ENCODE measurements at regions not wholly inside any gene's neighbourhood (a gene's known extent, or its start where the extent isn't known, plus 50 kb on each side); places are given as distances from the start of the nearest gene placed in this dataset.
"Not testable (repeated sequence)": the region's sequence is repeated elsewhere in the genome, so short reads cannot be mapped to it uniquely, and the experiment has no call there.

DNA sequence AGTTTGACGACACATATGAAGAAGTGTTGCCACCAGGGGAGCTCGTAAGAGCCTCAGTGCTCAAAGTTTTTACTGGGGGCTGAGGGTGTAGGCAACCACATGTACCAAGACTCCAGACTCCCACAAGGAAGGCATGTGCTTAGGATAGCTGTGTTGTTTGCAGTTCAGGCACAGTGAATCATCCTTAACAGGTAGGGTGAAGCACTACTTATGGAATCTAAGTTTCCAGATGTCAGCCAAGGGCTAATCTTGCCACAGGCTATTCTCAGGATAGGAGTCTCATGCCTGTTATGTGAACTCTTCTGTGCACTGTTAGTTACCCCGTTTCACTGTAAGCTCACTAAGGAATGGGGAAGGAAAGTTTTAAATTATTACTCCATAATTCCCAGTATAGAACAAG lies 202.6 kb downstream of the TMA16 start:
- Histone ChIP-seq H3K36me3 (ENCODE audit: control insufficient read depth in 4 of 4, insufficient read depth in 3 of 4, low read depth in 1 of 4, low read length in 3 of 4) (no peaks in the 10 kb centered on the region), H3K9ac (ENCODE audit: low read depth in 1 of 2, low read length in 2 of 2) (no peak overlapping the region), H3K4me3 (ENCODE audit: low read depth in 1 of 3, low read length in 3 of 3) (no peak overlapping the region), H3K4me1 (ENCODE audit: control insufficient read depth in 4 of 4, insufficient read depth in 4 of 4, low read length in 3 of 4) (no peaks in the 10 kb centered on the region), H3K27ac (ENCODE audit: low read depth in 1 of 2, low read length in 2 of 2) (no peak overlapping the region), H3K27me3 (ENCODE audit: control insufficient read depth in 4 of 4, insufficient read depth in 4 of 4, low read length in 3 of 4) (no peaks in the 10 kb centered on the region), H3K9me3 (ENCODE audit: control insufficient read depth in 4 of 4, low read length in 3 of 4) (no peaks in the 10 kb centered on the region)
- 57% methylated on average over 3 of the region's 3 CpGs for WGBS
- TF ChIP-seq NR2F2 (IDR thresholded peaks at IDR 0.05) (no peak), JUND (IDR thresholded peaks at IDR 0.05) (no peak), FOXA1 (IDR thresholded peaks at IDR 0.05) (no peak), FOXA2 (IDR thresholded peaks at IDR 0.05) (no peak), HNF4A (conservative IDR thresholded peaks at IDR 0.05) (no peak), YY1 (IDR thresholded peaks at IDR 0.05) (no peak)
- TF ChIP-seq, protein P1, sequence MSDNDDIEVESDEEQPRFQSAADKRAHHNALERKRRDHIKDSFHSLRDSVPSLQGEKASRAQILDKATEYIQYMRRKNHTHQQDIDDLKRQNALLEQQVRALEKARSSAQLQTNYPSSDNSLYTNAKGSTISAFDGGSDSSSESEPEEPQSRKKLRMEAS (IDR thresholded peaks at IDR 0.05): no peak
- TF ChIP-seq, protein P2, sequence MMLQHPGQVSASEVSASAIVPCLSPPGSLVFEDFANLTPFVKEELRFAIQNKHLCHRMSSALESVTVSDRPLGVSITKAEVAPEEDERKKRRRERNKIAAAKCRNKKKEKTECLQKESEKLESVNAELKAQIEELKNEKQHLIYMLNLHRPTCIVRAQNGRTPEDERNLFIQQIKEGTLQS (IDR thresholded peaks at IDR 0.05): no peak
- DNase-seq (ENCODE audit: low spot score): no peak

DNA sequence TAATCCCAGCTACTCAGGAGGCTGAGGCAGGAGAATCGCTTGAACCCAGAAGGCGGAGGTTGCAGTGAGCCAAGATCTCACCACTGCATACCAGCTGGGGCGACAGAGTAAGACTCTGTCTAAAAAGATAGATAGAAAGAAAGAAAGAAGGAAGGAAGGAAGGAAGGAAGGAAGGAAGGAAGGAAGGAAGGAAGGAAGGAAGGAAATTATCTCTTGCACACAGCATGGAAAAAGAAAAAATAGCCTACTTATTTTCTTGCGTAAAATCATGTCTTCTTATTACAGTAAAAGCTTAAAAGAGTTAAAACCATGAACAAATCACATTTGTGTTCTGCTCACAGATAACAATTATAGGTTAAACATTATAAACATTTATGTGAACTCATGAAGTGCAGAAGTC lies 205.9 kb downstream of the TMA16 start:
- not testable (repeated sequence) for H3K9ac ChIP-seq (ENCODE audit: low read depth in 1 of 2, low read length in 2 of 2); H3K27me3 ChIP-seq (ENCODE audit: control insufficient read depth in 4 of 4, insufficient read depth in 4 of 4, low read length in 3 of 4); DNase-seq (ENCODE audit: low spot score); H3K4me1 ChIP-seq (ENCODE audit: control insufficient read depth in 4 of 4, insufficient read depth in 4 of 4, low read length in 3 of 4); H3K27ac ChIP-seq (ENCODE audit: low read depth in 1 of 2, low read length in 2 of 2); H3K4me3 ChIP-seq (ENCODE audit: low read depth in 1 of 3, low read length in 3 of 3); H3K36me3 ChIP-seq (ENCODE audit: control insufficient read depth in 4 of 4, insufficient read depth in 3 of 4, low read depth in 1 of 4, low read length in 3 of 4); H3K9me3 ChIP-seq (ENCODE audit: control insufficient read depth in 4 of 4, low read length in 3 of 4)
- WGBS: 90% methylated on average over 4 of the region's 4 CpGs

DNA sequence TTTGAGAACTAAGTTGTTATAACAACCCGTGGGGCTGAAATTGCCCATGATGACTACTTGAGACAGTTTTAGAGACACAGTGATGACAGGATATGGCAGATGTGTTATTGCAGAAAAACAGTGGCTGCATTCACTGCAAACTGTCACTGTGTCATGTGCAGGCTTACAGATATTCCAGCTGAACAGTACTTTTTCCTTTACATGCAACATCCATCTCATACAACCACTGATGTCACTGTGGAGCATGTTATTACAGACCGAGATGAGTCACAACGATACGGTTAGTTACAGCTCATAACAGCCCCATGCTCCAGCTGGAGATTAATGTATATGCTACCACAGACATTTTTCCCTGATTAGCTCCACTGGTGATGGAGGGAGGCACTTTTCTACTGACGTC lies 207.4 kb downstream of the TMA16 start:
- H3K27ac ChIP-seq (ENCODE audit: low read depth in 1 of 2, low read length in 2 of 2): no peak overlapping the region
- H3K36me3 ChIP-seq (ENCODE audit: control insufficient read depth in 4 of 4, insufficient read depth in 3 of 4, low read depth in 1 of 4, low read length in 3 of 4): no peaks in the 10 kb centered on the region
- DNase-seq (ENCODE audit: low spot score): no peak
- peaks cover 0 to 3% (median 0%) of the 10 kb centered on the region in 4 donors for H3K27me3 ChIP-seq (ENCODE audit: control insufficient read depth in 4 of 4, insufficient read depth in 4 of 4, low read length in 3 of 4)
- H3K9ac ChIP-seq (ENCODE audit: low read depth in 1 of 2, low read length in 2 of 2): no peak overlapping the region
- WGBS: 73% methylated on average over 5 of the region's 5 CpGs
- H3K9me3 ChIP-seq (ENCODE audit: control insufficient read depth in 4 of 4, low read length in 3 of 4): no peaks in the 10 kb centered on the region
- no peaks in the 10 kb centered on the region for H3K4me1 ChIP-seq (ENCODE audit: control insufficient read depth in 4 of 4, insufficient read depth in 4 of 4, low read length in 3 of 4)
- no peak overlapping the region for H3K4me3 ChIP-seq (ENCODE audit: low read depth in 1 of 3, low read length in 3 of 3)
- TF ChIP-seq HNF4G (IDR thresholded peaks at IDR 0.05): no peak
- TF ChIP-seq RAD21 (IDR thresholded peaks at IDR 0.05): no peak
- no peak for TF ChIP-seq RXRA (IDR thresholded peaks at IDR 0.05)
- TF ChIP-seq JUND (IDR thresholded peaks at IDR 0.05): no peak

DNA sequence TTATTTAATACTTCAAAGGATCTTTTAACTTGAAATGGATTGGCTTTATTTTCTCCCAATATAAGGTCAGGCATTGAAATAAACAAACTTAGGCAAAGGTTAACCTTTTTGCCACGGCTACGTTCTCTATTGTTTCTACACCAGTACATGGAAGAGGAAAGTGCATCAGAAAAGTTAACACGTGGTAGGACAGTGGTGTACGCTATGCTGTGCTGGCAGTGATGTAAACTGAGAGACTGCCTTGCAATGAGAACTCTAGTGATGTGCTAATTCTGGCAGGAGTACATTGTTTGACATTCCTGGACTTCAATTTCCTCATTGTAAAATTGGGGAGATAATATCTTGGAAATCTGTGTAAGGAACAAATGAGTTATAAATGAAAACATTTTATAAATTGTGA lies 208.2 kb downstream of the TMA16 start:
- Histone ChIP-seq H3K4me3 (ENCODE audit: low read depth in 1 of 3, low read length in 3 of 3) (no peak overlapping the region), H3K36me3 (ENCODE audit: control insufficient read depth in 4 of 4, insufficient read depth in 3 of 4, low read depth in 1 of 4, low read length in 3 of 4) (no peaks in the 10 kb centered on the region), H3K27ac (ENCODE audit: low read depth in 1 of 2, low read length in 2 of 2) (no peak overlapping the region), H3K27me3 (ENCODE audit: control insufficient read depth in 4 of 4, insufficient read depth in 4 of 4, low read length in 3 of 4) (peaks cover 0 to 3% (median 0%) of the 10 kb centered on the region in 4 donors), H3K4me1 (ENCODE audit: control insufficient read depth in 4 of 4, insufficient read depth in 4 of 4, low read length in 3 of 4) (no peaks in the 10 kb centered on the region), H3K9ac (ENCODE audit: low read depth in 1 of 2, low read length in 2 of 2) (no peak overlapping the region), H3K9me3 (ENCODE audit: control insufficient read depth in 4 of 4, low read length in 3 of 4) (no peaks in the 10 kb centered on the region)
- WGBS: 52% methylated on average over 4 of the region's 4 CpGs
- TF ChIP-seq JUND (IDR thresholded peaks at IDR 0.05): no peak
- TF ChIP-seq HNF4G (IDR thresholded peaks at IDR 0.05): no peak
- TF ChIP-seq HNF4A (conservative IDR thresholded peaks at IDR 0.05): no peak
- no peak for TF ChIP-seq YY1 (IDR thresholded peaks at IDR 0.05)
- no peak for TF ChIP-seq EGR1 (IDR thresholded peaks at IDR 0.05; ENCODE audit: low read depth in 2 of 2)
- TF ChIP-seq, protein P3, sequence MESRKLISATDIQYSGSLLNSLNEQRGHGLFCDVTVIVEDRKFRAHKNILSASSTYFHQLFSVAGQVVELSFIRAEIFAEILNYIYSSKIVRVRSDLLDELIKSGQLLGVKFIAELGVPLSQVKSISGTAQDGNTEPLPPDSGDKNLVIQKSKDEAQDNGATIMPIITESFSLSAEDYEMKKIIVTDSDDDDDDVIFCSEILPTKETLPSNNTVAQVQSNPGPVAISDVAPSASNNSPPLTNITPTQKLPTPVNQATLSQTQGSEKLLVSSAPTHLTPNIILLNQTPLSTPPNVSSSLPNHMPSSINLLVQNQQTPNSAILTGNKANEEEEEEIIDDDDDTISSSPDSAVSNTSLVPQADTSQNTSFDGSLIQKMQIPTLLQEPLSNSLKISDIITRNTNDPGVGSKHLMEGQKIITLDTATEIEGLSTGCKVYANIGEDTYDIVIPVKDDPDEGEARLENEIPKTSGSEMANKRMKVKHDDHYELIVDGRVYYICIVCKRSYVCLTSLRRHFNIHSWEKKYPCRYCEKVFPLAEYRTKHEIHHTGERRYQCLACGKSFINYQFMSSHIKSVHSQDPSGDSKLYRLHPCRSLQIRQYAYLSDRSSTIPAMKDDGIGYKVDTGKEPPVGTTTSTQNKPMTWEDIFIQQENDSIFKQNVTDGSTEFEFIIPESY (IDR thresholded peaks at IDR 0.05): no peak
- no peak for TF ChIP-seq TAF1 (conservative IDR thresholded peaks at IDR 0.05)
- TF ChIP-seq, protein P4, sequence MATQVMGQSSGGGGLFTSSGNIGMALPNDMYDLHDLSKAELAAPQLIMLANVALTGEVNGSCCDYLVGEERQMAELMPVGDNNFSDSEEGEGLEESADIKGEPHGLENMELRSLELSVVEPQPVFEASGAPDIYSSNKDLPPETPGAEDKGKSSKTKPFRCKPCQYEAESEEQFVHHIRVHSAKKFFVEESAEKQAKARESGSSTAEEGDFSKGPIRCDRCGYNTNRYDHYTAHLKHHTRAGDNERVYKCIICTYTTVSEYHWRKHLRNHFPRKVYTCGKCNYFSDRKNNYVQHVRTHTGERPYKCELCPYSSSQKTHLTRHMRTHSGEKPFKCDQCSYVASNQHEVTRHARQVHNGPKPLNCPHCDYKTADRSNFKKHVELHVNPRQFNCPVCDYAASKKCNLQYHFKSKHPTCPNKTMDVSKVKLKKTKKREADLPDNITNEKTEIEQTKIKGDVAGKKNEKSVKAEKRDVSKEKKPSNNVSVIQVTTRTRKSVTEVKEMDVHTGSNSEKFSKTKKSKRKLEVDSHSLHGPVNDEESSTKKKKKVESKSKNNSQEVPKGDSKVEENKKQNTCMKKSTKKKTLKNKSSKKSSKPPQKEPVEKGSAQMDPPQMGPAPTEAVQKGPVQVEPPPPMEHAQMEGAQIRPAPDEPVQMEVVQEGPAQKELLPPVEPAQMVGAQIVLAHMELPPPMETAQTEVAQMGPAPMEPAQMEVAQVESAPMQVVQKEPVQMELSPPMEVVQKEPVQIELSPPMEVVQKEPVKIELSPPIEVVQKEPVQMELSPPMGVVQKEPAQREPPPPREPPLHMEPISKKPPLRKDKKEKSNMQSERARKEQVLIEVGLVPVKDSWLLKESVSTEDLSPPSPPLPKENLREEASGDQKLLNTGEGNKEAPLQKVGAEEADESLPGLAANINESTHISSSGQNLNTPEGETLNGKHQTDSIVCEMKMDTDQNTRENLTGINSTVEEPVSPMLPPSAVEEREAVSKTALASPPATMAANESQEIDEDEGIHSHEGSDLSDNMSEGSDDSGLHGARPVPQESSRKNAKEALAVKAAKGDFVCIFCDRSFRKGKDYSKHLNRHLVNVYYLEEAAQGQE (IDR thresholded peaks at IDR 0.05): no peak
- TF ChIP-seq, protein P1 (IDR thresholded peaks at IDR 0.05): no peak
- TF ChIP-seq RXRA (IDR thresholded peaks at IDR 0.05): no peak
- TF ChIP-seq NR2F2 (IDR thresholded peaks at IDR 0.05): no peak
- no peak for TF ChIP-seq FOXA1 (IDR thresholded peaks at IDR 0.05)
- DNase-seq (ENCODE audit: low spot score): no peak

Measured in liver (tissue), 7 donors.